NCI-H524 (cell line): ENCODE measurements at regions not wholly inside any gene's neighbourhood (a gene's known extent, or its start where the extent isn't known, plus 50 kb on each side); places are given as distances from the start of the nearest gene placed in this dataset.

Experiments
- DNase-seq, 2 experiments: peaks; one replicate each; lab custom pipeline; 2025; lab: John Stamatoyannopoulos, UW

DNA sequence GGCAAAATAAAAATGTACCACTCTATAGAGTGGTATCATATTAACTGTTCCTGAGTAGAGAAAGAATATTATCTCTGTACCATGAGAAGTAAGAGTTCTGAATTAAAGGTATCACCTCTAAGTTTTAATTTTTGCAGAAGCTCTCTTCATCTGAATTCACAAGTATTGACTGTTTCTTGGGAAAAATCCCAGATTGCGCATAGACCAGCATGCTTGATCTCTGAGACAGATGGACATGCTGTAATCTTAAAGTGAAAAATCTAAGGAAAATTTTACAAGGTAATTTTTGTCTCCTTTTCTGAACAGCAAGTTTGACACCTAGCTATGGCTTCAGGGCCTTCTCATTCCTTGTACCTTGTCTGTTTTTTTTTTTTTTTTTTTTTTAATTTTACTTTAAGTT lies 1050.7 kb upstream of the RBFOX1 start:
- no peak for DNase-seq

GRCh38 chr16:6281274-6281673 lies 1051.4 kb upstream of the RBFOX1 start:
- DNase-seq = no peak

GRCh38 chr16:6280055-6280454 lies 1052.6 kb upstream of the RBFOX1 start:
- DNase-seq = no peak

- no peak for DNase-seq
These were observed 1053.4 kb upstream of the RBFOX1 start for GRCh38 chr16:6279286-6279685.

GRCh38 chr16:6274351-6274750 lies 1058.3 kb upstream of the RBFOX1 start:
- DNase-seq = no peak

DNA sequence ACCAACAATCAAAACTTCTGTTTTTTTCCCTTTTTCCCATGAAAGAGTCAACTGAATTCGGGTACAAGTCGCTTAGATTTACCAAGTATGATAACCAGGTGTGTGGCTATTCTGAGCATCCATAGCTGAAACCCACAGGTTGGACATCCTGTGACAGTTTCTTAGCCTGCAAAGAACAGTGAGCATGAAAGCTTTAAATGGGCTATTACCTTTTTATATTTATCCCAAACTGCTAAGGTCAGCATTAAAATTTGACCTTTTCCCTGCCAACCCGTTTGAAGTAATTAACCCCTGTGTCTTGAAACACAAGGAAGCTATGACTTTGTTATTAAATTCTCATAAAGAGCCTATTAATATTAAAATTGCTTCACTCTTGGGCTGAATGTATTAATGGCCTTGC lies 1065.0 kb upstream of the RBFOX1 start:
- no peak for DNase-seq

- no peak for DNase-seq
These were observed 1065.9 kb upstream of the RBFOX1 start for GRCh38 chr16:6266703-6267102.

- DNase-seq = no peak
These were observed 1066.7 kb upstream of the RBFOX1 start for GRCh38 chr16:6265968-6266367.

GRCh38 chr16:6258056-6258455 lies 1074.6 kb upstream of the RBFOX1 start:
- DNase-seq = no peak

GRCh38 chr16:6252541-6252940 lies 1080.1 kb upstream of the RBFOX1 start:
- DNase-seq = no peak

DNA sequence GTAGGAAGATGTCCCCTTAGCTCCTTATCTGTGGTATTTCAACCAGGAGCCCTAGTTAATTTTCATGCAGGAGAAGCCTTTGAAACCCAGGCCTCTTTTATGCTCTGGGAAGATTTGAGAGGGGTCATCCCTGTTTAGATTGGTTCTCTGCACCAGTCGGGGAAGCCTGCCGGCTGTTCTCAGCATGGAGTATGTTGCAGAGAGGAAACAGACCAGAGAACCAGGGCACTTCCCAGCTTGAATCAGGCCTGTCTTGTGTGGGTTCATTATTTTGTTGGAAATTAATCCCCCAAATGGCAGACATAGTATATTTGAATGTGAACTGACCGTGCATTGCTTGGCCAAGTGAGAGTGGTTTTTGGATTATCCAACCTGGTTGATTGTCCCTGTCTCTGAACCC lies 1082.1 kb upstream of the RBFOX1 start:
- no peak for DNase-seq

GRCh38 chr16:6249863-6250262 lies 1082.8 kb upstream of the RBFOX1 start:
- DNase-seq = no peak

GRCh38 chr16:6248199-6248598 lies 1084.4 kb upstream of the RBFOX1 start:
- no peak for DNase-seq

DNA sequence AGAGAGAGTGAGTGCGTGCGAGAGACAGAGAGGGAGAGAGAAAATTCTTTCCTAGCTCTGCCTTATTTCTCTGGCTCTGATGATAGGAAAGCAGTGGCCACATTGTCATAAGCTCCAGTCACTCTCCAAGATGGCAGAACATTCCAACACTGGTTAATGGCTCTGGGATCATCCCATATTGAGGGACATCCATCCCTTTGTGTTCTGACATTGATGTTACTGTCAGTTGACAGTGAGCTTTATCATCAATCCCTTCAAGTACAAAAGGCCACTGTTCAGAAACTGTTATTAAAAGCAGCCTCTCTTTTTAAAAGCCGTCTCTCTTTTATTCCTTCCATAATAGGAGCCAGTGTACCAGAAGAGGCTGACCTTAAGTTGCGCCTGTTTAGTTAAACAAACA lies 1084.9 kb upstream of the RBFOX1 start:
- no peak for DNase-seq

- no peak for DNase-seq
These were observed 1085.5 kb upstream of the RBFOX1 start for GRCh38 chr16:6247150-6247549.

- DNase-seq = no peak
These were observed 1086.4 kb upstream of the RBFOX1 start for GRCh38 chr16:6246266-6246665.

GRCh38 chr16:6232056-6232455 lies 1100.6 kb upstream of the RBFOX1 start:
- DNase-seq = no peak

- DNase-seq = no peak
These were observed 1101.2 kb upstream of the RBFOX1 start for GRCh38 chr16:6231398-6231797.

GRCh38 chr16:6229186-6229585 lies 1103.5 kb upstream of the RBFOX1 start:
- DNase-seq = no peak

DNA sequence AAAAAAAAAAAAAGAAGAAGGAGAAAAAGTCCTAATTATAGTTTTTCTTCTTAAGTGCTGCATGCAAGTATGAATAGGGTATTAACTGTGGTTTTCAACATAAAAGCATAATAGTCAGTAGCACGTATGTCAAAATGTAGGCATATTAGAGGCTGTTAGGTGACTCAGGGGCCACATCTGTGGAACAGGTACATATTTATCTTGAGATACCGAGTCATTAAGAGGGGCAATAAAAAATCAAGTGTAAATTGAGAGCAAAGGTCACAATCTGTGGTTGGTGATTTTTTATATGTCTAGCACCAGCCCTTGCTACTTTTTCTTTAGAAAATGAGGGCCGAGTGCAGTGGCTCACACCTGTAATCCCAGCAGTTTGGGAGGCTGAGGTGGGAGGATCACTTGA lies 1113.8 kb upstream of the RBFOX1 start:
- DNase-seq = no peak

DNA sequence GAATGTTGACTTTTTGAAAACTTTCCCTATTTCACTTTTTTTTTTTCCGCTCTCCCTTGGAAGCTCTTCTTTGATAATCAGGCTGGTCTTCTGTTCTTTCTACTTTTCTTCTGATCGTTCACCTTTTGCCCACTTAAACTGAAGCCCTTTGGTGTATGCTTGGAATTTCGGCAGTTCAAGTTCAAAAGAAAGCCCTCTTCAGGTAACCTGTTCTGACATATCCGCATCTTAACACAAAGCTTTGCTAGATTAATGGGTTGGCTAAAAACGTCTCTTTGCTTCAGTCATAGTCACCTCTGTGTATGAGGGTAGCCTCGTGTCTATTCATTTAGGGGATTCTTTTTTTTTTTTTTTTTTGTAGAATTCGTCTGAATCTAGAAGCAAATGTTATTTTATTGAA lies 1115.8 kb upstream of the RBFOX1 start:
- no peak for DNase-seq

DNA sequence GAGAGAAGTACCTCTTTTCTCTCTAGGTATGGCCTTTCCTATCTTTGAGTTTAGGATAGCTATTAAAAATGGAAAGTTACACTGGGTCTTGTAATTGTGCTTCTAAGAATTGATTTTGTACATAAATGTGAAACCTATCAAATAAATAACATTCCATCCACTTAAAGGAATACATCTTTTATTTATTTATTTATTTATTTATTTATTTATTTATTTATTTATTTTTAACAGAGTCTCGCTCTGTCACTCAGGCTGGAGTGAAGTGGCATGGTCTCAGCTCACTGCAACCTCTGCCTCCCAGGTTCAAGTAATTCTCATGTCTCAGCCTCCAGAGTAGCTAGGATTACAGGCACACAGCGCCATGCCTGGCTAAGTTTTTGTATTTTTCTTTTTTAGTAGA lies 1114.0 kb upstream of the EEF2KMT start:
- no peak for DNase-seq

- DNase-seq = no peak
These were observed 1111.8 kb upstream of the EEF2KMT start for GRCh38 chr16:6209355-6209930.

DNA sequence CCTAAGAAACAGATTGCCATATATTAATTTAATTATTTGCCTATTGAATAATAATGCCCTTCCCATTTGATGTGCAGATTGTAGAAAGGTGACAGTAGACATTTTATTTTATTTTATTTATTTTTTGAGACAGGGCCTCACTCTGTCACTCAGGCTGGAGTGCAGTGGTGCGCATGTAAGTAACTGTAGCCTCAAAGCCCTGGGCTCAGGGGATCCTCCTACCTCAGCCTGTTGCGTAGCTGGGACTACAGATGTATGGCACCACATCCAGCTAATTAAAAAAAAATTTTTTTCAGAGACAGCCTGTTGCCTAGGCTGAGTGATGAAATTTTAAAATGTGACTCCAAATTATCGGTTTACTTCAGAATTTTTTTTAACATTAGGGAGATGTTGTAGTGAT lies 1110.0 kb upstream of the EEF2KMT start:
- DNase-seq = no peak

DNA sequence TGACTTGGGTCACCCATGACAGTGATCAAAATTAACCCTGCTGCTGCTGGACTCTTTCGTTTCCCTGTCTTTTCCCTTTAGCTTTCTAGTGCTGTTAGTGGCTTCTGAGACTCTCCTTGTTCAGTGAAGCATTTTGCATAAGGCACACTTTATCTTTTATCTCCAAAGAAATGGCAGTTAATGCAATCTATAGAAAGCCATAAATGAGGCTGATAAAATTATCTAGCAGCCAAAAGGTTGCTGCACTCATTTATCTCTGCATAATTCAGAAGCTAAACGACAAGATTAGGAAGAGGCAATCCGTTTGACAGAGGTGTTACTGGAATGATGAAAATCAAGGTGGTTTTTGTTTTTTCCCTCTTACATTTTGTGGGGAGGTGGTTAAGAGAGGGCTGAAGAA lies 1109.5 kb upstream of the EEF2KMT start:
- no peak for DNase-seq
